Astrocyte (in vitro differentiated cells and primary cell): ENCODE measurements at regions not wholly inside any gene's neighbourhood (a gene's known extent, or its start where the extent isn't known, plus 50 kb on each side); places are given as distances from the start of the nearest gene placed in this dataset.

Experiments used
- EZH2 ChIP-seq: IDR thresholded peaks from 2 replicates; pipeline ENCODE4 v1.6.1; 2012; ENCODE audit warnings: mild to moderate bottlenecking, low read length, inconsistent platforms; ENCODE audit not compliant: insufficient read depth
- TF ChIP-seq, protein P1 (sequence below): IDR thresholded peaks from 2 replicates; pipeline ENCODE4 v1.5.1; 2011; ENCODE audit warnings: low read depth, mild to moderate bottlenecking, inconsistent platforms, low read length, moderate library complexity; ENCODE audit not compliant: insufficient read depth

GRCh38 chr6:3529721-3530120 is 72.9 kb upstream of the SLC22A23 start:
- TF ChIP-seq EZH2, result no peak
- TF ChIP-seq, protein P1, sequence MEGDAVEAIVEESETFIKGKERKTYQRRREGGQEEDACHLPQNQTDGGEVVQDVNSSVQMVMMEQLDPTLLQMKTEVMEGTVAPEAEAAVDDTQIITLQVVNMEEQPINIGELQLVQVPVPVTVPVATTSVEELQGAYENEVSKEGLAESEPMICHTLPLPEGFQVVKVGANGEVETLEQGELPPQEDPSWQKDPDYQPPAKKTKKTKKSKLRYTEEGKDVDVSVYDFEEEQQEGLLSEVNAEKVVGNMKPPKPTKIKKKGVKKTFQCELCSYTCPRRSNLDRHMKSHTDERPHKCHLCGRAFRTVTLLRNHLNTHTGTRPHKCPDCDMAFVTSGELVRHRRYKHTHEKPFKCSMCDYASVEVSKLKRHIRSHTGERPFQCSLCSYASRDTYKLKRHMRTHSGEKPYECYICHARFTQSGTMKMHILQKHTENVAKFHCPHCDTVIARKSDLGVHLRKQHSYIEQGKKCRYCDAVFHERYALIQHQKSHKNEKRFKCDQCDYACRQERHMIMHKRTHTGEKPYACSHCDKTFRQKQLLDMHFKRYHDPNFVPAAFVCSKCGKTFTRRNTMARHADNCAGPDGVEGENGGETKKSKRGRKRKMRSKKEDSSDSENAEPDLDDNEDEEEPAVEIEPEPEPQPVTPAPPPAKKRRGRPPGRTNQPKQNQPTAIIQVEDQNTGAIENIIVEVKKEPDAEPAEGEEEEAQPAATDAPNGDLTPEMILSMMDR, result no peak
